SH-SY5Y (cell line): ENCODE measurements at regions not wholly inside any gene's neighbourhood (a gene's known extent, or its start where the extent isn't known, plus 50 kb on each side); places are given as distances from the start of the nearest gene placed in this dataset.

Source experiments
- GATA2 ChIP-seq: IDR thresholded peaks from 2 replicates; pipeline ENCODE4 v1.6.1; 2011; ENCODE audit warnings: mild to moderate bottlenecking, low read depth, low read length
- GATA3 ChIP-seq: IDR thresholded peaks from 2 replicates; pipeline ENCODE4 v1.6.1; 2011; ENCODE audit warnings: low read depth, mild to moderate bottlenecking, low read length, moderate library complexity

- TF ChIP-seq GATA2 (no peak), GATA3 (no peak)
Observed at GRCh38 chr9:101931756-101932155, 193.3 kb upstream of the GRIN3A start.
